GM12875 (cell line): ENCODE measurements at regions not wholly inside any gene's neighbourhood (a gene's known extent, or its start where the extent isn't known, plus 50 kb on each side); places are given as distances from the start of the nearest gene placed in this dataset.

Source experiments
- H3K4me3 ChIP-seq: one replicate; pipeline ENCODE4 v1.5.1; 2011; ENCODE audit warnings: low read depth, low read length, control low read depth
- CTCF ChIP-seq: IDR thresholded peaks from 2 replicates; pipeline ENCODE4 v1.5.1; 2011; ENCODE audit warnings: low read depth, mild to moderate bottlenecking, control low read depth, inconsistent platforms, low read length, moderate library complexity, borderline replicate concordance; ENCODE audit not compliant: insufficient read depth

- TF ChIP-seq CTCF: no peak
- no peak overlapping the region for H3K4me3 ChIP-seq
Measured at GRCh38 chr1:229079016-229079595, 191.8 kb upstream of the RAB4A start.

- TF ChIP-seq CTCF: no peak
- no peak overlapping the region for H3K4me3 ChIP-seq
Measured at GRCh38 chr1:229080361-229080760, 190.6 kb upstream of the RAB4A start.

- no peak for TF ChIP-seq CTCF
- no peak overlapping the region for H3K4me3 ChIP-seq
Measured at GRCh38 chr1:229085291-229085690, 185.6 kb upstream of the RAB4A start.

- TF ChIP-seq CTCF: no peak
- no peak overlapping the region for H3K4me3 ChIP-seq
Measured at GRCh38 chr1:229086091-229086490, 184.8 kb upstream of the RAB4A start.

GRCh38 chr1:229086686-229087085 lies 184.2 kb upstream of the RAB4A start:
- no peak for TF ChIP-seq CTCF
- no peak overlapping the region for H3K4me3 ChIP-seq

- TF ChIP-seq CTCF: no peak
- no peak overlapping the region for H3K4me3 ChIP-seq
Measured at GRCh38 chr1:229087339-229087738, 183.6 kb upstream of the RAB4A start.

- TF ChIP-seq CTCF: no peak
- no peak overlapping the region for H3K4me3 ChIP-seq
Measured at GRCh38 chr1:229087906-229088305, 183.0 kb upstream of the RAB4A start.
